ENCODE measurements at regions not wholly inside any gene's neighbourhood (a gene's known extent, or its start where the extent isn't known, plus 50 kb on each side); places are given as distances from the start of the nearest gene placed in this dataset.

DNA sequence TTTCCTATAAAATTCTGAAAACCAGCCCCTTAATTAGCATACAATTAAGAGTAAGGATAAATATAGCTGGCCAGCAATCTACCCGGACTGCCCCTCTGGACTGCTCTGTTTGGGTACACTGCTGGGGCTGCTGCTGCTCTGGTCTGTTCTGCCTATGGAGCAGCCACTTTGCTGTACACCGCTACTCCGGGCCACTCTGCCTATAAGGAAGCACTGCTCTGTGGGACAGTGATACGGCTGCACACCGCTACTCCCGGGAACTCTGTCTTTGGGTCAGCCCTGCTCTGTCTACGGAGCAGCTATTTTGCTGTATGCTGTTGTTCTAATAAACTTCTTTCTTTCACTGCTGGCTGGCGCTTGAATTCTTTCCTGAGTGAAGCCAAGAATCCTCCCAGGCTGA is 316.5 kb upstream of the PLSCR5 start:
- Mint-ChIP-seq H3K27ac (no peak overlapping the region), H3K27me3 (ENCODE audit: low read depth) (no peaks in the 10 kb centered on the region), H3K9me3 (peaks cover 7% of the 10 kb centered on the region), H3K36me3 (no peaks in the 10 kb centered on the region), H3K4me1 (no peaks in the 10 kb centered on the region), H3K4me3 (no peak overlapping the region)
- peak; percentile 63 for ATAC-seq
- no peak for TF ChIP-seq NR3C1 (CRISPR knock-in tag; conservative IDR thresholded peaks at IDR 0.05; ENCODE audit: low read depth)
- TF ChIP-seq, protein P1, sequence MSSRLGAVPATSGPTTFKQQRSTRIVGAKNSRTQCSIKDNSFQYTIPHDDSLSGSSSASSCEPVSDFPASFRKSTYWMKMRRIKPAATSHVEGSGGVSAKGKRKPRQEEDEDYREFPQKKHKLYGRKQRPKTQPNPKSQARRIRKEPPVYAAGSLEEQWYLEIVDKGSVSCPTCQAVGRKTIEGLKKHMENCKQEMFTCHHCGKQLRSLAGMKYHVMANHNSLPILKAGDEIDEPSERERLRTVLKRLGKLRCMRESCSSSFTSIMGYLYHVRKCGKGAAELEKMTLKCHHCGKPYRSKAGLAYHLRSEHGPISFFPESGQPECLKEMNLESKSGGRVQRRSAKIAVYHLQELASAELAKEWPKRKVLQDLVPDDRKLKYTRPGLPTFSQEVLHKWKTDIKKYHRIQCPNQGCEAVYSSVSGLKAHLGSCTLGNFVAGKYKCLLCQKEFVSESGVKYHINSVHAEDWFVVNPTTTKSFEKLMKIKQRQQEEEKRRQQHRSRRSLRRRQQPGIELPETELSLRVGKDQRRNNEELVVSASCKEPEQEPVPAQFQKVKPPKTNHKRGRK (CRISPR knock-in tag; IDR thresholded peaks at IDR 0.05; ENCODE audit: borderline replicate concordance), result no peak
- TF ChIP-seq, protein P2, sequence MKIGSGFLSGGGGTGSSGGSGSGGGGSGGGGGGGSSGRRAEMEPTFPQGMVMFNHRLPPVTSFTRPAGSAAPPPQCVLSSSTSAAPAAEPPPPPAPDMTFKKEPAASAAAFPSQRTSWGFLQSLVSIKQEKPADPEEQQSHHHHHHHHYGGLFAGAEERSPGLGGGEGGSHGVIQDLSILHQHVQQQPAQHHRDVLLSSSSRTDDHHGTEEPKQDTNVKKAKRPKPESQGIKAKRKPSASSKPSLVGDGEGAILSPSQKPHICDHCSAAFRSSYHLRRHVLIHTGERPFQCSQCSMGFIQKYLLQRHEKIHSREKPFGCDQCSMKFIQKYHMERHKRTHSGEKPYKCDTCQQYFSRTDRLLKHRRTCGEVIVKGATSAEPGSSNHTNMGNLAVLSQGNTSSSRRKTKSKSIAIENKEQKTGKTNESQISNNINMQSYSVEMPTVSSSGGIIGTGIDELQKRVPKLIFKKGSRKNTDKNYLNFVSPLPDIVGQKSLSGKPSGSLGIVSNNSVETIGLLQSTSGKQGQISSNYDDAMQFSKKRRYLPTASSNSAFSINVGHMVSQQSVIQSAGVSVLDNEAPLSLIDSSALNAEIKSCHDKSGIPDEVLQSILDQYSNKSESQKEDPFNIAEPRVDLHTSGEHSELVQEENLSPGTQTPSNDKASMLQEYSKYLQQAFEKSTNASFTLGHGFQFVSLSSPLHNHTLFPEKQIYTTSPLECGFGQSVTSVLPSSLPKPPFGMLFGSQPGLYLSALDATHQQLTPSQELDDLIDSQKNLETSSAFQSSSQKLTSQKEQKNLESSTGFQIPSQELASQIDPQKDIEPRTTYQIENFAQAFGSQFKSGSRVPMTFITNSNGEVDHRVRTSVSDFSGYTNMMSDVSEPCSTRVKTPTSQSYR (CRISPR knock-in tag; IDR thresholded peaks at IDR 0.05), result no peak
- DNase-seq (ENCODE audit: low spot score), result peak; percentile 12
- POLR2A ChIA-PET, result no interaction called here
- CTCF ChIA-PET, result no interaction called here

DNA sequence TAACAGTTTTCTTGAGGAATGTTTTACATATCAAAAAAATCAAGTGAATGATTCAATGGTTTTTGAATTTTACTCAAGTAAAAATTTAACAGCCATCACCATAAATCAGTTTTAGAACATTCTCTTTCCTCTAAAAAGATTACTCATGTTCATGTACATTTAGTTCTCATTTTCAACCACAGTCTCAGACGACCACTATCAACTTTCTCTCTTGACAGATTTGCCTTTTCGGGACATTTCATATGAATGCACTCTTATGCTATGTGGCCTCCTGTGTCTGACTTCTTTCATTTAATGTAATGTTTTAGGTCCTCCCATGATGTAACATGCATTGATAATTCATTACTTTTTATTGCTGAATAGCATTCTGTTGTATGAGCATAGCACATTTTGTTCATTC is 309.3 kb upstream of the PLSCR5 start:
- Mint-ChIP-seq H3K27me3 (ENCODE audit: low read depth) (no peaks in the 10 kb centered on the region), H3K4me3 (no peak overlapping the region), H3K36me3 (no peaks in the 10 kb centered on the region), H3K27ac (no peak overlapping the region), H3K4me1 (no peaks in the 10 kb centered on the region; the same call in 1 of the 2 replicates), H3K9me3 (peaks cover 17% of the 10 kb centered on the region)
- ATAC-seq (no peak), DNase-seq (ENCODE audit: low spot score) (no peak)
- TF ChIP-seq, protein P3, sequence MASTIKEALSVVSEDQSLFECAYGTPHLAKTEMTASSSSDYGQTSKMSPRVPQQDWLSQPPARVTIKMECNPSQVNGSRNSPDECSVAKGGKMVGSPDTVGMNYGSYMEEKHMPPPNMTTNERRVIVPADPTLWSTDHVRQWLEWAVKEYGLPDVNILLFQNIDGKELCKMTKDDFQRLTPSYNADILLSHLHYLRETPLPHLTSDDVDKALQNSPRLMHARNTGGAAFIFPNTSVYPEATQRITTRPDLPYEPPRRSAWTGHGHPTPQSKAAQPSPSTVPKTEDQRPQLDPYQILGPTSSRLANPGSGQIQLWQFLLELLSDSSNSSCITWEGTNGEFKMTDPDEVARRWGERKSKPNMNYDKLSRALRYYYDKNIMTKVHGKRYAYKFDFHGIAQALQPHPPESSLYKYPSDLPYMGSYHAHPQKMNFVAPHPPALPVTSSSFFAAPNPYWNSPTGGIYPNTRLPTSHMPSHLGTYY (CRISPR knock-in tag; IDR thresholded peaks at IDR 0.05), result no peak
- TF ChIP-seq GABPB1 (CRISPR knock-in tag; IDR thresholded peaks at IDR 0.05) (no peak), FOXJ3 (CRISPR knock-in tag; IDR thresholded peaks at IDR 0.05; ENCODE audit: borderline replicate concordance) (no peak), ZNF263 (CRISPR knock-in tag; IDR thresholded peaks at IDR 0.05; ENCODE audit: low read depth) (no peak), ETV6 (CRISPR knock-in tag; IDR thresholded peaks at IDR 0.05) (no peak), RELA (CRISPR knock-in tag; IDR thresholded peaks at IDR 0.05; ENCODE audit: borderline replicate concordance) (no peak), ZNF423 (CRISPR knock-in tag; IDR thresholded peaks at IDR 0.05) (no peak), KAT7 (CRISPR knock-in tag; IDR thresholded peaks at IDR 0.05; ENCODE audit: borderline replicate concordance) (no peak), NR3C1 (CRISPR knock-in tag; conservative IDR thresholded peaks at IDR 0.05; ENCODE audit: low read depth) (no peak), EMX1 (CRISPR knock-in tag; IDR thresholded peaks at IDR 0.05) (no peak), ZNF671 (CRISPR knock-in tag; IDR thresholded peaks at IDR 0.05) (no peak), FOXP1 (CRISPR knock-in tag; IDR thresholded peaks at IDR 0.05; ENCODE audit: borderline replicate concordance) (no peak), GRHL2 (CRISPR knock-in tag; IDR thresholded peaks at IDR 0.05; ENCODE audit: insufficient replicate concordance, severe bottlenecking) (no peak), IRF2 (CRISPR knock-in tag; IDR thresholded peaks at IDR 0.05; ENCODE audit: borderline replicate concordance, low read depth) (no peak)
- TF ChIP-seq, protein P4, sequence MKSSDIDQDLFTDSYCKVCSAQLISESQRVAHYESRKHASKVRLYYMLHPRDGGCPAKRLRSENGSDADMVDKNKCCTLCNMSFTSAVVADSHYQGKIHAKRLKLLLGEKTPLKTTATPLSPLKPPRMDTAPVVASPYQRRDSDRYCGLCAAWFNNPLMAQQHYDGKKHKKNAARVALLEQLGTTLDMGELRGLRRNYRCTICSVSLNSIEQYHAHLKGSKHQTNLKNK (CRISPR knock-in tag; IDR thresholded peaks at IDR 0.05), result no peak
- TF ChIP-seq, protein P5, sequence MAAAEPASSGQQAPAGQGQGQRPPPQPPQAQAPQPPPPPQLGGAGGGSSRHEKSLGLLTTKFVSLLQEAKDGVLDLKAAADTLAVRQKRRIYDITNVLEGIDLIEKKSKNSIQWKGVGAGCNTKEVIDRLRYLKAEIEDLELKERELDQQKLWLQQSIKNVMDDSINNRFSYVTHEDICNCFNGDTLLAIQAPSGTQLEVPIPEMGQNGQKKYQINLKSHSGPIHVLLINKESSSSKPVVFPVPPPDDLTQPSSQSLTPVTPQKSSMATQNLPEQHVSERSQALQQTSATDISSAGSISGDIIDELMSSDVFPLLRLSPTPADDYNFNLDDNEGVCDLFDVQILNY (CRISPR knock-in tag; IDR thresholded peaks at IDR 0.05), result no peak
- ChIA-PET CTCF (no interaction called here), POLR2A (no interaction called here)

Measured in WTC11 (cell line).